T follicular helper cell (primary cell): ENCODE measurements at regions not wholly inside any gene's neighbourhood (a gene's known extent, or its start where the extent isn't known, plus 50 kb on each side); places are given as distances from the start of the nearest gene placed in this dataset.
"Not testable (repeated sequence)": the region's sequence is repeated elsewhere in the genome, so short reads cannot be mapped to it uniquely, and the experiment has no call there.

Experiments used
- DNase-seq: peaks from one replicate; pipeline ENCODE4 v3.0.0-alpha.2; 2020; ENCODE audit warnings: low read depth

DNA sequence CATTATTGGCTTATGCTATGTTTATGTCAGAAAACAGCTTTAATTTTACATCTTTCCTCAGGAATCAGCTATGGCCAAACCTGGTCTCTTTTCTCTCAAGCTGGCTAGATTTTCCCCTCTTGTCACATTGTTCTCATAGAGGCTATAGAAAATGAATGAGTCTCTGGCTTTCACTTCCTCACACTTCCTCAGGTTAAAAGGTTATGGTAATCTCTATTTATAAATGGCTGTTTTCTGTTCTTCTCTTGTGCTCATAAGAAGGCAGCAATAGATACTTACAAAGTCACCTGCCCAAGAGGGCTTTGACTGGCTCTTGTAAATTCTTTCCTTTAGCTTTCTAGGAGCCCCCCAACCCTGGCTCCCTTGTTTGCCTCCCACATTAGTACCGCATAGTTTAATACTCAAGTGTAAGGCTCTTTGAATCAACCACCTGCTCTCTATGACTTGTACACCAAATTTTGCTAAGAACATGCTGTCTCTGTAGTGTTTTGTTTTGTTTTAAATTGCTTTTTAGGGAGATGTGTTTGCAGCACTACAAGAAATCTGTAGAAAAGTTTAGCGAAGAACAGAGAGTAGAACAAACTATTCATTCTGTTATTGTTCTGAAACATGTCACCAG is 897.4 kb upstream of the CITED2 start:
- no peak for DNase-seq

- no peak for DNase-seq
Measured at GRCh38 chr6:140269591-140270165, 895.2 kb upstream of the CITED2 start.

GRCh38 chr6:140264431-140264830 is 890.0 kb upstream of the CITED2 start:
- no peak for DNase-seq

DNA sequence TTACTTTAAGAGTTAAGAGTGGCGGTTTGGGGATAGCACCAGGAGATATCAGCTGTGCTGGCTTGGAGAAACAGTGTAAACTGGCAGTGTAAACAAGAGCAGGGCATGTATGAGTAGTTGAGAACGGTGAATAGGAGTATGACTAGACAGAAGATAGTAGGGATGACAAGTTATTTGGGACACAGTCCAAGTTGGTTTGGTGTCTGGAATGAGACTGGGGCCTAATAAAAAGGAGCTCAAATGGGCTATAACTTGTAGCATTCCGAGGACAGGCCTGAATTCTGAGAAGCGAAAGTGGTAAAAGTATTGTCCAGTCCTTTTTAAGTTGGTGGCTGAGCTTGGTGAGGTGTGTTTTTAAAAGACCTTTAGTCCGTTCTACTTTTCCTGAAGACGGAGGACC is 883.9 kb upstream of the CITED2 start:
- DNase-seq = not testable (repeated sequence)

GRCh38 chr6:140256248-140256647 is 881.8 kb upstream of the CITED2 start:
- no peak for DNase-seq

DNA sequence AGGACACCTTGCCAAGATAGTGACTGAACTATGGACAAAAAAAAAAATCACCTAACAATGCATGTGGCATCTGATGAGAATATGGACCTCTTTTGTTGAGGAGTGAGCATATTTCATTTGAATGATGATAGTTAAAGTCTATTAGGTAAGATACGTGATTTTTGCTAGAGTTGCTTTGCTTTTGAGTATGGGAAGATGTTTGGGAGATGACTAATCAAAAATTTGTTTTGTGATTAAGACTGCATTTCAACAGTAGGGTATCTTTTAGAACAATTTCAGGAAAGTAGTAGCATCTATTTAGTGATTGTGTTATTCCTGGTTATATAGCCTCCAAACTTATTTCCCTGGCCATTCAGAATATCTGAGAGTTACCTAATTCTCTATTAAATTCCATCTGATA is 878.6 kb upstream of the CITED2 start:
- DNase-seq = no peak

DNA sequence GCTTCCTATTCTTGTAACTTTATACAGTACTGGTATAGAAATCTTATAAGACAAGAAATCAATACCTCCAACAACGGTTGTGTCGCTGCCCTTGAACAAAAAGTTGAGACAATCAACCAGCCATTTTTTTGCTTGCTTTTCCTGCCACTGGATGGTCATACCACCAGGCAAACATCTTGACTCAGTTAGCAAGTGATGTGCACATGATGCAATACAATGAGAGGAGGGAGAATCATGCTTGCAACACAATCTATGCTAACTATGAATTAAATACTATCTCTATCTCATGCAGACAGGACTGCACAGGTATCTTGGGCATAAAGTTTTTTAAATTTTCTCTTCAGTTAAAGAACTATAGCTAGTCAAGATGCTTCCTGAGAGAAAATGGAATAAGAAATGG is 877.7 kb upstream of the CITED2 start:
- DNase-seq = no peak

- no peak for DNase-seq
Measured at GRCh38 chr6:140245296-140246040, 871.0 kb upstream of the CITED2 start.

DNA sequence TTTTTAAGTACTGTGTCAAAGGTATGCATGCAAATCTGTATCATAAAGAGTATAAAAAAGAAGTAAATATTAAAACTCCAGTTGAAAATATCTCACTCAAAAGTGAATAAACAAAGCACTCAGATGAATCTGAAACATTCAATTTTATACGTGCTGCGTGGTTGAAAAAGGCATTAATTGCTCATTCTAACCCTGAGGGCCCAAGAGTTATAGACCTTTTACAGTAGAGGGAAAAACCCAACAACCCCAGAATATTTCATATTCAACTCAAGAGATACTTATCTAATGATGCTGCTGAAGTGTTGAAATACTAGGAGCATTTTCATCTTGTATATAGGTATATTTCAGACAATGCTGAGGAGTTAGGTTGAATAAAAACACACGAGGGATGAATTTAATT is 862.8 kb upstream of the CITED2 start:
- no peak for DNase-seq

DNA sequence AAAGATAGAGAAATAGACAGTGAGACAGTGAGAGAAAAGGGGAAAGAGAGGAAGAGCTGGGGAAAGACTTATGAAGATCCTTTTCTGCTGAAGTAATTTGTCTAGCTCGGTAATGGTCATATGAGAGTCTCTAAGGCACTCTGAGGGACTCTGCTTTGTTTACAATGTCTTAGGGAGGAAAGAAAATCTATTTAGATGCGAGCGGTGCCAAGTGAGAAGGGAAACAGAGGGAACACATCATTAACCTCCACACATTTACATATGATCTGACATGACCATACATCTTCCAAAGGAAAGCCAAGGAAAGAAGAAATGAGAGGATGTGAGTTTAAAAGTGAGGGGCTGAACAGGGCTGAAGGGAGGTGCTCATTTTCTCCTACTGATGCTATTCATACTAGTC is 862.3 kb upstream of the CITED2 start:
- no peak for DNase-seq

DNA sequence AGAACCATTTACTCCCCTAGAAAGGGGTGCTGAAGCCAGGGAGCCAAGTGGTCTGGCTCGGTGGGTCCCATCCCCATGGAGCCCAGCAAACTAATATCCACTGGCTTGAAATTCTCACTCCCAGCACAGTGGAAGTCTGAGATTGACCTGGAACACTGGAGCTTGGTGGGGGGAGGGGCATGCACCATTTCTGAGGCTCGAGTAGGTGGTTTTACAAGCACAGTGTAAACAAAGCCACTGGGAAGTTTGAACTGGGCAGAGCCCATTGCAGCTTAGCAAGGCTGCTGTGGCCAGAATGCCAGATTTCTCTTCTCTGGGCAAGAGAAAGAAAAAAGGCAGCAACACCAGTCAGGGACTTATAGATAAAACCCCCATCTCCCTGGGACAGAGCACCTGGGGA is 855.8 kb upstream of the CITED2 start:
- DNase-seq = no peak

DNA sequence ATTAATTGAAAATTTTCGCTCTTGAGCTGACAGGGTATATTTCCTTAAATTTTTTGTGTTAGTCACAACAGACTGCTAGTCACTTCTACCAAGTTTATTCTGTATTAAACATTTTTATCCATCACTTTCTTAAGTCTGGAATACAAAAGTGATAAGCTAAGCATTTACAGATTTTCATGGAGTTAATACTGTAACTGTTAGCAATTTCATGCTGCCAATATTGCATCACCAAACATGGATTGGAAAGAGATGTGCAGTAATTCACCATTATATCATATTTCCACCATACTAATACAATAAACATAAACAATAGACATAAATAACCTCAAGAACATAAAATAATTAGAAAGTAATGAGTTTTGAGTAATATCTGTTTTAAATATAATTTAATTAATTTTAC is 854.0 kb upstream of the CITED2 start:
- no peak for DNase-seq

DNA sequence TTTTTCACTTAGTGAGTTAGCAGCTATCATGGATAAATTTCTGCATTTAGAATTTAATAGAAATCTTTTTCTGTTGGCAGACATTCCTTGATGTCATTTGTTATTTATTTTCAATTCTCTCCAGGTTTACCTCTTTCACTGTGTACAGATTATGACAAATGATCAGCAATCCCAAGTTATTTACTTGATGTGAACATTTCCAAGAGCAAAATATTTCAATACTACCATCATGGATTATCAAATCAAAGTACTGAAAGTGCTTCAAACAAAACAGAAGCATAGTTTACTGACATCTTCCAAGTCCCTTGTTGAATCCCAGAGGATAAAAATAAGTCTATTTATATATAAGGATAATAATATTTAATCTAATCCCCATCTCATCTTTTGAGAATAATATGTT is 852.2 kb upstream of the CITED2 start:
- DNase-seq = no peak

DNA sequence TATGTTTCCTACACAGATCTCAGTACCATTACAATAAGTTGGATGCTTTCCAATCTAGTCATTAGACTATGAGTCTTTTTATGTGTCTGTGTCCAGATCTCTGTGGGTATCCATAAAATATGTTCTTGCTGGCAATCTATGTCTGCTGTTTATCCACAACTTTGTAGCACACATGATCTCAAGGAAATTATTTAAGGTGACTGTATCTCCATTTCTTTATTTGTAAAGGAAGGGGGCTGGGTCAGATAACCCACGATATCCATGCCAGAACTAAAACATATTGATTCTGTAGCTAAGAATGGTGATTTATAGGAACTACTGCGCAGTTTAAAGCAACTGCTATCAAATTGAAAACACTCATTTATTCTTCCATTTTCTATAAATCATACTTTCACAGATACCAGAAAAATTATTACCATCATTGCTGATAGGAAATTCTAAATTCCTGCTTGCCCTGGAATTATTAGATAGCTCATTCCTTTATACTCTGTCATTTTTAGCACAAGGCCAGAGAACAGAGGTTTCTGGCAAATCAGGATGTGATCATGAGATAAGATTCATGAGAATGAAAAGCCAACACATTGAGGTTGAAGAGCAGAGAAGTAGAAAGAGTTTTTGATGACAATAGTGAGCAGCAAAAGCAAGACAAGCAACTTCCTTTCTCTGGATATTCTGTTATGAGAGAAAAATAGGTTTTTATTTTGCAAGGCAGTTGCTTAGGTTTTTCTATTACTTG is 851.4 kb upstream of the CITED2 start:
- DNase-seq = no peak

- no peak for DNase-seq
Measured at GRCh38 chr6:140217283-140217682, 842.8 kb upstream of the CITED2 start.

- no peak for DNase-seq
Measured at GRCh38 chr6:140209775-140210174, 835.3 kb upstream of the CITED2 start.

DNA sequence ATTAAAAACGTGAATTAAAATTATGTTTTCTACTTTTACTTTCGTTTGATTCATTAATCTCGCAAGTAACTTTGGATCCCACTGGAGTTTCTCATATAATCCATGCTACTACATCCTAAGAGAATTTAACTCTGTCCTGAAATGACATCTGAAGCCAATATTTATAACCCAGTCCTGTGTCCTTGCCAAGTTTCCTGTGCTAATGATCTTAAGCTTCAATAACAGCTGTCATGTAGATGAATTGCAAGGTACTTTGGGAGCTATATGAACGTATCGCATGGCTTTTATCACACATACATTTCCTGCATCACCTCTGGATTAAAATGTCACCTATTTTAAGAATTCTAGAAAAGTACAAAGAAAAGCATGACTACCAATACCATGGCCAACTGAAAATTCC is 833.8 kb upstream of the CITED2 start:
- DNase-seq = no peak

DNA sequence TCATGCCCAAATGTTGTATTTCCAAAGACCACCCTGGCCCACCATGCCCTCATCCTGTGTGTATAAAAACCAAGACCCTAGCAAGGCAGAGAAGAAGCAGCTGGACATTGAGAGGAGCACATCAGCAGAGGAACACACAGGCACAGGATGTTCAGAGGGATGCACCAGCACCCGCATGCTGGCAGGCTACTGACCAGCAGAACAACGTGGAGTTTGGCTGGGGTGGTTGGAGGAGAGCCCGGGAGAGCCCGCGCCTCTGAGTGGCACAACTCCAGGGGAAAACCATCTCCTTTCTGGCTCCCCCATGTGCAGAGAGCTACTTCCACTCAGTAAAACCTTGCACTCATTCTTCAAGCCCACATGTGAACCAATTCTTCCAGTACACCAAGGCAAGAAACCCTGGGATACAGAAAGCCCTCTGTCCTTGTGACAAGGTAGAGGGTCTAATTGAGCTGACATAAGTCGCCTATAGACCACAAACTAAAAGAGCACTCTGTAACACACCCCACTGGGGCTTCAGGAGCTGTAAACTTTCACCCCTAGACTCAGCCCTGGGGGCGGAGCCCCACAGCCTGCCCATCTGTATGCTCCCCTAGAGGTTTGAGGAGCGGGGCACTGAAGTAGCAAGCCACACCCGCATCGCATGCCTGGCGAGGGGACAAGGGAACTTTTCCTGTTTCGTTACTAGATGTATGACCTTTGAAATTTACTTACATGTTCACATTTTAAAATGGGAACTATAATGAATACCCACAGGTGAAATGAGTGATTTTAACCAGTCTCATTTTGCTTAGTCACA is 831.5 kb upstream of the CITED2 start:
- no peak for DNase-seq

- no peak for DNase-seq
Measured at GRCh38 chr6:140204154-140204553, 829.7 kb upstream of the CITED2 start.

GRCh38 chr6:140203661-140204147 is 829.3 kb upstream of the CITED2 start:
- no peak for DNase-seq

DNA sequence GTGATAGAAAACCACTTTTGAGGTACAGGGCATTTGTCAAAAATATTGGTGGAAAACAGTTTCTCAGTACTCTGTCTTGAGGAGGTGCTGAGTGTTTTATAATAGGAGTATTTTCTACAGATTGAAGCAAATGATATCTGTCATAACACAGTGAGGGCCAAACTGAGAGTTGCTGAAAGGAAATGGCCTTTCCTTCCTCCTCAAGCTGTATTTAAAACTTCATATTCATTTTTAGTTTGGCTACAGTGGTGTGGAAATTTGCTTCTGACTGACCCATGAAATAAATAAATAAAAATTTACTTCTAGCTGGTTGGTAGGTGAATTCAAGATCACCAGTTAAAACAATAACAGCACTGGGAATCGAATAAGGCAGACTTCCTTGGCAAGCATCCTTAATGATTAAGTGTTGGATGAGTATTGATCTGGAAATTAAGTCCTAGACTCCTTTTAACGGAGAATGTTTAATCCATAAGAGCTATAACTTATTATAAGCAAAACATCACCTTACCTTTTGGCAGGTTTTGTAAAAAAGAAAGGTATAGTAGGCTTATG is 828.6 kb upstream of the CITED2 start:
- DNase-seq = no peak
